GM18498 (cell line): ENCODE measurements at regions not wholly inside any gene's neighbourhood (a gene's known extent, or its start where the extent isn't known, plus 50 kb on each side); places are given as distances from the start of the nearest gene placed in this dataset.

Experiments used
- ATAC-seq: cut with Tn5 transposase; IDR thresholded peaks from one replicate; pipeline ENCODE4 v1.9.1; 2021; ENCODE audit warnings: mild to moderate bottlenecking, moderate library complexity; ENCODE audit not compliant: unreplicated experiment

DNA sequence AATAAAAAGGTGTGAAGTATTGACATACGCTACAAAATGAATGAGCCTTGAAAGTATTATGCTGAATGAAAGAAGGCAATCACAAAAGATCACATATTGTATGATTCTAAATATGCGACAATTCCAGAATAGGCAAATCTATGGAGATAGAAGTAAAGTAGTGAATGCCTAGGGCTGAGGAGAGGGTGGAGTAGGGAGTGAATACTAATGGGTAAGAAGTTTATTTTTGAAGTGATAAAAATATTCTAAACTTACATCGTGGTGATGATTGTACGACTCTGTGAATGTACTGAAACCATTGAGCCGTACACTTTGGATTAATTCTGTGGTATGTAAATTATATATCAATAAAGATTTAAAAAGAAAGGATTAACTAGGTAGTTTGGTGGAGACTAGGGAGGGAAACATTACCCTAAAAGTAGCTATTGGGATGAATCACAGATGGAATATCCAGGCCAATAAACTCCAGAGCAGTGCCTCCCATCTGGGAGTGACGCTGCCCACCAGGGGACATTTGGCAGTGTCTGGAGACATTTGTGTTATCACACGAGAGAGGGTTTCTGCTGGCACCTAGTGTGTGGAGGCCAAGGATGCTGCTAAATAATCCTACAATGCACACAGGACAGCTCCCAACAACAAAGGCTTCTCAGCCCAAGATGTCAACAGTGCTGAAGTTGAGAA, 214.2 kb upstream of the PCSK2 start:
- ATAC-seq = no peak

- no peak for ATAC-seq
Measured at GRCh38 chr20:17014217-17014616, 212.6 kb upstream of the PCSK2 start.

DNA sequence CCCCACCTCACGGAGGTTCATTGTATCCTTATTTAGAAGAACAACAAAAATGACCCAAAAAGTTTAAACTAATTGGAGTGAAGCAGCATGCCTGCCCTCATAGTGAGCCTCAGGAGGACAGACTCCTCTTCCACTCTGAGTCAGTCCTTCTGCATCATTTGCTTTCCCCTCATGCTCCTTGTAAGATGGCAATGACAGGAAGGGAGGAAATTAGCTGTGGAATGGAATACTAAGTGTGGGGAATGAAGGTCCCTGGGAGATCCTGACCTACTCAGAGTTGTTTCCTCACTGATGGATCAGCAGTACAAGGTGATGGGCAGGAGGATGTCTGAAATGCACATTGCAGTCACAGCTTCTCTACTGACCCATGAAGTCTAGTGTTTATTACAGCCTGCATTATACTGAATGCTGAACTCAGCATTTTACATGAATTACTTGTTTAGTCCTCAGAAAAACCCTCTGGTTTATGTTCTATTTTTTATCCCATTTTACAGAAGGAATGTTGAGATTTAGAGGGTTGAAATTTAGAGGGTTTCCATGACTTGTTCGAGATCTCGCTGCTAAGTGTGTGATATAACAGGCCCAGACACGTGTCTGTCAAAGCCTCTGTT, 212.0 kb upstream of the PCSK2 start:
- ATAC-seq = no peak

DNA sequence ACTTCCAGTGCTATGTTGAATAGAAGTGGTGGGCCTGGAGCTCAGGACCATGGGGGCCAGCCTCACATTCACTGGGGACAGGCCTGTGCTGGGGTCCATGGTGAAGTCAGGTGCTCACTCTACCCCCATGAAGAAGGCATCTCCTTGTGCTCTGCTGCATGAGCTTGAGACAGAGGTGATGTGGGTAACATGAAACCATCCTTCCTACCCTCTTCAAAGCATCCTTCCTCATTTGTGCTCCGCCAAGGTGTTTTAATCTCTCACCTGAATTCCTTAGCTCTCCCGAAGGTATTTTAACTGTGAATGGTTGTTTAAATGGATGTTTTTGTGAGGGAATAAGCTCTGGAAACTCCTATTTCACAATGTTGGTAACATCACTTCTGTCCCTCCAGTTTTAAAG, 209.6 kb upstream of the PCSK2 start:
- ATAC-seq = no peak

DNA sequence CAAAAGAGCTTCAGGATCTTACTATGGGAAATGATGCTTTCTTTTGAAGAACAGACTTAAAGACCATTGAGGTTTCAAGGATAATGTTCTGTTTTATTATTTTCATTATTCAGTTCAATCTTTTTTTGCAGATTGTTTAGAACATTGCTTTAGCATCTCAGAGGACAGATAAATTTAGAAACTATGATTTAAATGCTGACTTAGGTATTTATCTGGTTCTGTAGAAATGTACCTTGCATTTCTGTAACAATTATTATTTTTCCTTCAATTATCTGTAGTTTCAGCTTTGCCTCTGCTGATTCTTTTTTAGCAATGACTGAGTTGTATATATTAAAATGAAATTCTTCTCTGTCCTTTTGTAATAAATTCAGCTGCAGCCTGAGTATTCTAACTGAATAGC, 205.4 kb upstream of the PCSK2 start:
- ATAC-seq = no peak

GRCh38 chr20:17023036-17023435, 203.8 kb upstream of the PCSK2 start:
- no peak for ATAC-seq

GRCh38 chr20:17023806-17024205, 203.0 kb upstream of the PCSK2 start:
- ATAC-seq = no peak

DNA sequence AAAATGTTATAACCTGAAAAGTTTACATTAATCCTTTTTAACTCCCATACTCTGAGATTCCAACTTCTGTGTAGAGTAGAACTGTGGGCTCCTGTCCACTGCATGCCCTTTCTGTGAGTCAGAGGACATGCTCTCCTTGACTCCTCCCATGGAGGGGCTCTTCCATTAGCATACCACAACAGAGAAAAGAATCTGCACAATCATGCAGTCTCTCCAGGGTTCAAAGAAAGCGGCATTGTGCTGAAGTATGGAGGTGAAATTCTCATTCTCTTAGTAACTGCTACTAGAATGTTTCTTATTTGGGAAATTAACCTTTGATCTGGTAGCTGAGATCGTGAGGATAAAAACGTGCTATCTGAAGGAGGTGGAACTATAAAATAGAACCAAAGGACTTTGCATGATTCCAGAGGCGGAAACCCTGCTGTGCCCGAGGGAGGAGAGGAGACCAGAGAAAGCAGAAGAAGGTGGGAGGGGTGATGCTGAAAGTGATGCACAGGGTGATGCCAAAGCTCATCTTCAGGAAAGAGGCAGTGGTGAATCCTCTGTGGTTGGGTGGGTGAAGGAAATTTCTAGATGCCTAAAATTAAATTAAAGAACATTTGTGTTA, 202.2 kb upstream of the PCSK2 start:
- no peak for ATAC-seq

DNA sequence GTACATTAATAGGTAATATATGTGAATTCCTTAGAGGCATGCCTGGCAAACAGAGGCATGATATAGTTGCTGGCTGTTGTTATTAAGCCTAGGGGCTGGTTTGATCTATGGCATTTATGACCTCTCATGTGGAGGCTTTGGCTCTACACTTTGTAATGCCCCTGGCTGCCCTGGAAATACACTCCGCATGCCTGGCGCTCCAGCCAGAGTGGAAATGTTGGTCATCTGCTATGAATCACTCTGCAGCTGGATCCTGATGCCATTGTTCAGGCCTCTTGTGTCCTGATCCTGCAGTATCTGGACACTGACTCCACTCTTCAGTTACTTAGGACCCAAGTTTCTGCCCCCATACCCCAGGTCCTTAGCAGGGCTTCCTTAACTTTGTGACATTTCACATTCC, 200.5 kb upstream of the PCSK2 start:
- ATAC-seq = no peak

GRCh38 chr20:17029698-17030097, 197.1 kb upstream of the PCSK2 start:
- ATAC-seq = no peak

DNA sequence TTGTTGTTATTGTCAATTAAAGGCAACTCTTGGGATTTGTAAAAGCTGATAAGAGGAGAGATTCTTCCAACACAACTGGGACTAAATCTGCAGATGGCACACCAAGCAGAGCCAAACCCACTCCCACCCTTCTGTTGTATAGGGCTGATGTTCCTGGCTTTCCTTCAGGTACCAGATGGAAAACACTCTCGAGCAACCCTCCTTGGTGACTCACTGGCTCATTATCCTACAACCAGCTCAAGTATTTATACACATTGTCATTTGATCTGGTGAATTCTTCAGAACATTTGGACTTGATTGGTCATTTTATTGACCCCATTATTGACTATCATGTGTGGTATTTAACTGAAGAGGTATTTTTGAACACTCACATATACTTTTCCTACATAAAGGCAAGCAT, 190.3 kb upstream of the PCSK2 start:
- ATAC-seq = no peak

- ATAC-seq = no peak
Measured at GRCh38 chr20:17042122-17042521, 184.7 kb upstream of the PCSK2 start.

GRCh38 chr20:17043323-17043722, 183.5 kb upstream of the PCSK2 start:
- ATAC-seq = no peak

- no peak for ATAC-seq
Measured at GRCh38 chr20:17044891-17045290, 181.9 kb upstream of the PCSK2 start.

DNA sequence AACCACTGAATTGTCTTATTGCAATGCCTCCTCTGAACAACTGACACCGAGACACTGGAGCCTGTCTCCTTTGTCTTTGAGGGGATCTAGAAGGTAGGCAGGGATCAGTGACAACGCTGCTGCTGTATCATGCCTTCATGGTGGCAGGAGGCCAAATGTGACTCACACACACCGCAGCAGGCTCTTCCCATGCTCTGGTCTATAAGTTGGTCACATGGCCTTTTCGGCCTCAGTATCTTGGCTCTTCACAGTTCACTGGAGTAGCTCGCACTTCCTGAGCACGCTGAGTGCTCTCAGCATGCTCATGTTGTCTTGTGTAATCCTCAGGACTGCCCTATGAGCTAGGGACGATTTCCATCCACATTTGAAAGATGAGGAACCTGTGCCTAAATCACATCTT, 167.4 kb upstream of the PCSK2 start:
- ATAC-seq = no peak

GRCh38 chr20:17061715-17062114, 165.1 kb upstream of the PCSK2 start:
- ATAC-seq = no peak

GRCh38 chr20:17062712-17063111, 164.1 kb upstream of the PCSK2 start:
- ATAC-seq = no peak

DNA sequence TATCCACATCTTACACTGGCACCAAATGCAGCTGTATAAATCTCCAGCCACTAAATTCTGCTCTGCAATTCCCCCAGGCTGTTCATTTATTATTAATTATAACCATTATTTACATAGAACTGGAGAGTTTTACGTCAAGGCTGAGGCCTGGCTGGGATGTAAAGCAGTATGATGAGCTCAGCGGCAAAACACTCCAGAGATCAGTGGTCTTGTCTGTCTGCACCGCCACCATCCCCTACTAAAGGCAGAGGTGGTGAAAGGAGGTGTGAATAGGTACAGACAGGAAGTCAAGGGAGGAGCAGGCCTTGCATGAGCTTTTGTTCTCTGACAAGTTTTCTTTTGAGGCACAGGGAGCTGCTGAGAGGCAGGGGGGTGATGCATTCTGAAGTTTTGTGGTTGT, 159.9 kb upstream of the PCSK2 start:
- ATAC-seq = no peak

- no peak for ATAC-seq
Measured at GRCh38 chr20:17068084-17068711, 158.6 kb upstream of the PCSK2 start.

GRCh38 chr20:17077030-17077429, 149.8 kb upstream of the PCSK2 start:
- ATAC-seq = no peak

DNA sequence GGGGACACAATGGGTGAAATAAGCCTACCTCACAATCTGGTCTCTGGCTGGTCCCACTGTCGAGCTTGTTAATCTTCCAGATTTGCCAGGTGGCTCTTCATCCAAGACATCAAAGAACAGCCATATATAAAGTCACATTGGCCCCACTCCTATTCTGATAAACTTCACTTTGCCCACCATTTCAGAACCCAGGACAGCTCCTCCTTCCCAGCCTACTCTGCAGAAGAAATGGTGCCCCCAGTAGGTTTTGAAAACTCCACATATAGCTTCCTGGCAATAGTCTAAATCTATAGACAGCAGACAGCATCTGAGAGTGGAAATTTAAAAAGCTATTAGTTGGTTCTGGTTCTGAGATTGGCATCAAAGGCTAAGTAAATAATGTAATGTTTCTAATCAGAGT, 143.1 kb upstream of the PCSK2 start:
- no peak for ATAC-seq

- no peak for ATAC-seq
Measured at GRCh38 chr20:17084909-17085308, 141.9 kb upstream of the PCSK2 start.
